ENCODE measurements at regions not wholly inside any gene's neighbourhood (a gene's known extent, or its start where the extent isn't known, plus 50 kb on each side); places are given as distances from the start of the nearest gene placed in this dataset.

DNA sequence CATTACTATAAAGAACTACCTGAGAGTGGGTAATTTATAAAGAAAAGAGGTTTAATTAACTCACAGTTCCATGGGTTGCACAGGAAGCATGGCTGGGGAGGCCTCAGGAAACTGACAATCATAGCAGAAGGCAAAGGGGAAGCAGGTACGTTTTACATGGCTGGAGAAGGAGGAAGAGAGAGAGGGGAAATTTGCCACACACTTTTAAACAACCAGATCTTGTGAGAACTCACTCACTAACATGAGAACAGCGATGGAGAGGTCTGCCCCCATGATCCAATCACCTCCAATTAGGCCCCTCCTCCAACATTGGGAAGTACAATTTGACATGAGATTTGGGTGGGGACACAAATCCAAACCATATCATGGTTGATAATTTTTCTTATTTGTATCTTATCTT is 51.8 kb upstream of the PPP1R9A start:
- TF ChIP-seq, protein P1, sequence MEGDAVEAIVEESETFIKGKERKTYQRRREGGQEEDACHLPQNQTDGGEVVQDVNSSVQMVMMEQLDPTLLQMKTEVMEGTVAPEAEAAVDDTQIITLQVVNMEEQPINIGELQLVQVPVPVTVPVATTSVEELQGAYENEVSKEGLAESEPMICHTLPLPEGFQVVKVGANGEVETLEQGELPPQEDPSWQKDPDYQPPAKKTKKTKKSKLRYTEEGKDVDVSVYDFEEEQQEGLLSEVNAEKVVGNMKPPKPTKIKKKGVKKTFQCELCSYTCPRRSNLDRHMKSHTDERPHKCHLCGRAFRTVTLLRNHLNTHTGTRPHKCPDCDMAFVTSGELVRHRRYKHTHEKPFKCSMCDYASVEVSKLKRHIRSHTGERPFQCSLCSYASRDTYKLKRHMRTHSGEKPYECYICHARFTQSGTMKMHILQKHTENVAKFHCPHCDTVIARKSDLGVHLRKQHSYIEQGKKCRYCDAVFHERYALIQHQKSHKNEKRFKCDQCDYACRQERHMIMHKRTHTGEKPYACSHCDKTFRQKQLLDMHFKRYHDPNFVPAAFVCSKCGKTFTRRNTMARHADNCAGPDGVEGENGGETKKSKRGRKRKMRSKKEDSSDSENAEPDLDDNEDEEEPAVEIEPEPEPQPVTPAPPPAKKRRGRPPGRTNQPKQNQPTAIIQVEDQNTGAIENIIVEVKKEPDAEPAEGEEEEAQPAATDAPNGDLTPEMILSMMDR (IDR thresholded peaks at IDR 0.05 in 2 of 3, conservative IDR thresholded peaks at IDR 0.05 in 1 of 3; ENCODE audit: control insufficient read depth in 2 of 3, extremely low read depth in 1 of 3, insufficient read depth in 1 of 3, low read depth in 3 of 3, low read length in 3 of 3): no peak
- TF ChIP-seq ZZZ3 (IDR thresholded peaks at IDR 0.05; ENCODE audit: control insufficient read depth, insufficient read length, low read depth): no peak
- TF ChIP-seq PML (IDR thresholded peaks at IDR 0.05; ENCODE audit: low read length): no peak
- TF ChIP-seq RFX5 (IDR thresholded peaks at IDR 0.05; ENCODE audit: low read depth, low read length): no peak
- TF ChIP-seq, protein P2, sequence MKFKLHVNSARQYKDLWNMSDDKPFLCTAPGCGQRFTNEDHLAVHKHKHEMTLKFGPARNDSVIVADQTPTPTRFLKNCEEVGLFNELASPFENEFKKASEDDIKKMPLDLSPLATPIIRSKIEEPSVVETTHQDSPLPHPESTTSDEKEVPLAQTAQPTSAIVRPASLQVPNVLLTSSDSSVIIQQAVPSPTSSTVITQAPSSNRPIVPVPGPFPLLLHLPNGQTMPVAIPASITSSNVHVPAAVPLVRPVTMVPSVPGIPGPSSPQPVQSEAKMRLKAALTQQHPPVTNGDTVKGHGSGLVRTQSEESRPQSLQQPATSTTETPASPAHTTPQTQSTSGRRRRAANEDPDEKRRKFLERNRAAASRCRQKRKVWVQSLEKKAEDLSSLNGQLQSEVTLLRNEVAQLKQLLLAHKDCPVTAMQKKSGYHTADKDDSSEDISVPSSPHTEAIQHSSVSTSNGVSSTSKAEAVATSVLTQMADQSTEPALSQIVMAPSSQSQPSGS (IDR thresholded peaks at IDR 0.05; ENCODE audit: low read length): no peak
- TF ChIP-seq FOS (IDR thresholded peaks at IDR 0.05; ENCODE audit: borderline replicate concordance, extremely low read depth, insufficient read length): no peak
- no peak for TF ChIP-seq POLR2A (IDR thresholded peaks at IDR 0.05; ENCODE audit: low read depth, low read length)
- TF ChIP-seq SPI1 (IDR thresholded peaks at IDR 0.05; ENCODE audit: borderline replicate concordance, insufficient read depth, low read depth, low read length): no peak
- TF ChIP-seq ZNF274 (IDR thresholded peaks at IDR 0.05; ENCODE audit: insufficient read depth, insufficient read length): no peak
- no peak for TF ChIP-seq EGR1 (IDR thresholded peaks at IDR 0.05; ENCODE audit: borderline replicate concordance in 1 of 2, low read depth in 2 of 2, low read length in 2 of 2)
- TF ChIP-seq, protein P3, sequence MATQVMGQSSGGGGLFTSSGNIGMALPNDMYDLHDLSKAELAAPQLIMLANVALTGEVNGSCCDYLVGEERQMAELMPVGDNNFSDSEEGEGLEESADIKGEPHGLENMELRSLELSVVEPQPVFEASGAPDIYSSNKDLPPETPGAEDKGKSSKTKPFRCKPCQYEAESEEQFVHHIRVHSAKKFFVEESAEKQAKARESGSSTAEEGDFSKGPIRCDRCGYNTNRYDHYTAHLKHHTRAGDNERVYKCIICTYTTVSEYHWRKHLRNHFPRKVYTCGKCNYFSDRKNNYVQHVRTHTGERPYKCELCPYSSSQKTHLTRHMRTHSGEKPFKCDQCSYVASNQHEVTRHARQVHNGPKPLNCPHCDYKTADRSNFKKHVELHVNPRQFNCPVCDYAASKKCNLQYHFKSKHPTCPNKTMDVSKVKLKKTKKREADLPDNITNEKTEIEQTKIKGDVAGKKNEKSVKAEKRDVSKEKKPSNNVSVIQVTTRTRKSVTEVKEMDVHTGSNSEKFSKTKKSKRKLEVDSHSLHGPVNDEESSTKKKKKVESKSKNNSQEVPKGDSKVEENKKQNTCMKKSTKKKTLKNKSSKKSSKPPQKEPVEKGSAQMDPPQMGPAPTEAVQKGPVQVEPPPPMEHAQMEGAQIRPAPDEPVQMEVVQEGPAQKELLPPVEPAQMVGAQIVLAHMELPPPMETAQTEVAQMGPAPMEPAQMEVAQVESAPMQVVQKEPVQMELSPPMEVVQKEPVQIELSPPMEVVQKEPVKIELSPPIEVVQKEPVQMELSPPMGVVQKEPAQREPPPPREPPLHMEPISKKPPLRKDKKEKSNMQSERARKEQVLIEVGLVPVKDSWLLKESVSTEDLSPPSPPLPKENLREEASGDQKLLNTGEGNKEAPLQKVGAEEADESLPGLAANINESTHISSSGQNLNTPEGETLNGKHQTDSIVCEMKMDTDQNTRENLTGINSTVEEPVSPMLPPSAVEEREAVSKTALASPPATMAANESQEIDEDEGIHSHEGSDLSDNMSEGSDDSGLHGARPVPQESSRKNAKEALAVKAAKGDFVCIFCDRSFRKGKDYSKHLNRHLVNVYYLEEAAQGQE (IDR thresholded peaks at IDR 0.05; ENCODE audit: low read depth, low read length): no peak
- TF ChIP-seq CEBPB (IDR thresholded peaks at IDR 0.05; ENCODE audit: borderline replicate concordance in 1 of 2, low read depth in 2 of 2, low read length in 2 of 2): no peak
- TF ChIP-seq, protein P4, sequence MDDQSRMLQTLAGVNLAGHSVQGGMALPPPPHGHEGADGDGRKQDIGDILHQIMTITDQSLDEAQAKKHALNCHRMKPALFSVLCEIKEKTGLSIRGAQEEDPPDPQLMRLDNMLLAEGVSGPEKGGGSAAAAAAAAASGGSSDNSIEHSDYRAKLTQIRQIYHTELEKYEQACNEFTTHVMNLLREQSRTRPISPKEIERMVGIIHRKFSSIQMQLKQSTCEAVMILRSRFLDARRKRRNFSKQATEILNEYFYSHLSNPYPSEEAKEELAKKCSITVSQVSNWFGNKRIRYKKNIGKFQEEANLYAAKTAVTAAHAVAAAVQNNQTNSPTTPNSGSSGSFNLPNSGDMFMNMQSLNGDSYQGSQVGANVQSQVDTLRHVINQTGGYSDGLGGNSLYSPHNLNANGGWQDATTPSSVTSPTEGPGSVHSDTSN (IDR thresholded peaks at IDR 0.05; ENCODE audit: insufficient replicate concordance, low read depth, low read length): no peak

Measured in GM12878 (cell line).